NCI-H2196 (cell line): ENCODE measurements at regions not wholly inside any gene's neighbourhood (a gene's known extent, or its start where the extent isn't known, plus 50 kb on each side); places are given as distances from the start of the nearest gene placed in this dataset.
A peak's percentile ranks its signal among the peaks of the same experiment; 100 is the strongest.
"Not testable (repeated sequence)": the region's sequence is repeated elsewhere in the genome, so short reads cannot be mapped to it uniquely, and the experiment has no call there.

Source experiments
- DNase-seq: peaks from one replicate; lab custom pipeline; 2025; ENCODE audit not compliant: unreplicated experiment; lab: John Stamatoyannopoulos, UW

GRCh38 chr2:176423819-176424218 is 154.6 kb downstream of the MTX2 start:
- DNase-seq = no peak

GRCh38 chr2:176424746-176425145 is 155.5 kb downstream of the MTX2 start:
- no peak for DNase-seq

GRCh38 chr2:176427549-176427948 is 158.3 kb downstream of the MTX2 start:
- DNase-seq = no peak

GRCh38 chr2:176428944-176429469 is 159.8 kb downstream of the MTX2 start:
- not testable (repeated sequence) for DNase-seq

- no peak for DNase-seq
Observed at GRCh38 chr2:176432434-176432833, 163.2 kb downstream of the MTX2 start.

- no peak for DNase-seq
Observed at GRCh38 chr2:176435729-176436128, 166.5 kb downstream of the MTX2 start.

GRCh38 chr2:176443946-176444345 is 174.7 kb downstream of the MTX2 start:
- no peak for DNase-seq

GRCh38 chr2:176445956-176446355 is 176.7 kb downstream of the MTX2 start:
- DNase-seq = peak; percentile 11

- peak; percentile 27 for DNase-seq
Observed at GRCh38 chr2:176446718-176447414, 177.6 kb downstream of the MTX2 start.

GRCh38 chr2:176447616-176448015 is 178.4 kb downstream of the MTX2 start:
- no peak for DNase-seq

- DNase-seq = no peak
Observed at GRCh38 chr2:176449852-176450251, 180.6 kb downstream of the MTX2 start.

- DNase-seq = no peak
Observed at GRCh38 chr2:176453784-176454183, 184.5 kb downstream of the MTX2 start.

GRCh38 chr2:176454893-176455815 is 185.9 kb downstream of the MTX2 start:
- peak; percentile 89 for DNase-seq

GRCh38 chr2:176455816-176456291 is 186.6 kb downstream of the MTX2 start:
- DNase-seq = peak; percentile 19

GRCh38 chr2:176457481-176457880 is 188.2 kb downstream of the MTX2 start:
- no peak for DNase-seq

- no peak for DNase-seq
Observed at GRCh38 chr2:176461098-176461808, 192.0 kb downstream of the MTX2 start.

GRCh38 chr2:176461809-176462670 is 192.8 kb downstream of the MTX2 start:
- no peak for DNase-seq

GRCh38 chr2:176463546-176463945 is 194.3 kb downstream of the MTX2 start:
- DNase-seq = no peak

- no peak for DNase-seq
Observed at GRCh38 chr2:176464886-176465564, 195.8 kb downstream of the MTX2 start.
